ENCODE measurements at regions not wholly inside any gene's neighbourhood (a gene's known extent, or its start where the extent isn't known, plus 50 kb on each side); places are given as distances from the start of the nearest gene placed in this dataset.

GRCh38 chr22:35195226-35195625, 62.1 kb upstream of the HMGXB4 start:
- Histone ChIP-seq H4K91ac (ENCODE audit: insufficient read length, low read depth, low read length) (no peak overlapping the region), H3K9me3 (ENCODE audit: control insufficient read depth, low read depth, low read length) (no peaks in the 10 kb centered on the region), H2BK20ac (ENCODE audit: low read depth, low read length, poor library complexity, severe bottlenecking) (no peak overlapping the region), H3T11ph (ENCODE audit: low read length) (no peak overlapping the region), H3K79me1 (ENCODE audit: insufficient read depth, low read depth, low read length, poor library complexity, severe bottlenecking) (peaks cover 2% of the 10 kb centered on the region), H2BK5ac (ENCODE audit: insufficient read length, low read length) (no peak overlapping the region), H2BK12ac (ENCODE audit: insufficient read length, low read depth, low read length) (no peak overlapping the region), H4K8ac (replicated peaks; ENCODE audit: insufficient read length, low read depth, low read length) (no peak overlapping the region), H2AK5ac (ENCODE audit: insufficient read length, low read length) (no peak overlapping the region), H2BK120ac (ENCODE audit: low read depth, low read length, poor library complexity, severe bottlenecking) (no peak overlapping the region), H4K20me1 (ENCODE audit: control insufficient read depth, insufficient read depth, insufficient read length) (no peaks in the 10 kb centered on the region), H3K23me2 (ENCODE audit: insufficient read length, low read depth, low read length, poor library complexity, severe bottlenecking) (peaks cover 2% of the 10 kb centered on the region), H3K14ac (ENCODE audit: insufficient read depth, low read length) (no peak overlapping the region), H3K4me1 (ENCODE audit: insufficient read depth, low read length) (no peaks in the 10 kb centered on the region), H3K9ac (ENCODE audit: extremely low read depth, insufficient read length, low read length) (no peak overlapping the region), H3K4me2 (ENCODE audit: insufficient read depth, insufficient read length, low read length) (no peak overlapping the region), H3K79me2 (ENCODE audit: insufficient read depth, low read length) (no peaks in the 10 kb centered on the region), H4K5ac (ENCODE audit: insufficient read length, low read depth, low read length) (no peak overlapping the region), H3K4ac (ENCODE audit: low read depth, low read length) (no peak overlapping the region), H3K18ac (ENCODE audit: insufficient read length, low read depth, low read length) (no peak overlapping the region), H2AFZ (ENCODE audit: low read length) (no peak overlapping the region), H3K27ac (ENCODE audit: insufficient read length, low read depth, low read length) (no peak overlapping the region), H3K56ac (ENCODE audit: insufficient read length, low read depth, low read length) (no peak overlapping the region), H3K23ac (ENCODE audit: insufficient read length, low read depth, low read length) (no peak overlapping the region), H2BK15ac (ENCODE audit: low read depth, low read length) (no peak overlapping the region), H3K27me3 (ENCODE audit: insufficient read depth, low read length) (no peaks in the 10 kb centered on the region)
- Mint-ChIP-seq H3K27me3 (ENCODE audit: low read depth) (peaks cover 31% of the 10 kb centered on the region), H3K27ac (no peak overlapping the region), H3K4me1 (peaks cover 0 to 8% of the 10 kb centered on the region in 2 experiments; a peak in 1 of 4 replicates), H3K4me3 (no peak overlapping the region), H3K9me3 (peaks cover under 1 to 5% of the 10 kb centered on the region in 2 experiments; a peak in 3 of 5 replicates), H3K36me3 (ENCODE audit: insufficient read depth in 1 of 3, low read depth in 3 of 3) (no peaks in the 10 kb centered on the region)
- no peak for TF ChIP-seq CTCF (conservative IDR thresholded peaks at IDR 0.05)
- WGBS (ENCODE audit: extremely low coverage, insufficient read length, low lambda C conversion rate): no CpG with 5 or more reads among the region's 15 CpGs
- DNase-seq: no peak
